Transverse colon (tissue), 3 donors: ENCODE measurements at regions not wholly inside any gene's neighbourhood (a gene's known extent, or its start where the extent isn't known, plus 50 kb on each side); places are given as distances from the start of the nearest gene placed in this dataset.

Experiments
- CTCF ChIP-seq, 5 experiments: fragments of 200-600 bp in 3 of 5; fragments of 450-650 bp in 2 of 5; sonication (generic) in 3 of 5; IDR thresholded peaks; 1 replicate in 2 of 5; 2 replicates in 3 of 5; pipeline ENCODE4 v1.5.1; 2016 to 2017; ENCODE audit warnings: antibody characterized with exemption in 5 of 5, inconsistent platforms in 3 of 5, mild to moderate bottlenecking in 2 of 5, moderate library complexity in 1 of 5
- EP300 ChIP-seq: sonication (generic); formaldehyde crosslinking; IDR thresholded peaks from one replicate; pipeline ENCODE4 v1.6.1; 2017; ENCODE audit warnings: antibody characterized with exemption, low read depth
- POLR2A ChIP-seq: fragments of 450-650 bp; IDR thresholded peaks from one replicate; pipeline ENCODE4 v1.6.1; 2016; ENCODE audit warnings: antibody characterized with exemption, mild to moderate bottlenecking, moderate library complexity

GRCh38 chr4:107299646-107300045, 263.5 kb upstream of the DKK2 start:
- no peak for TF ChIP-seq CTCF (IDR thresholded peaks at IDR 0.05)
- no peak for TF ChIP-seq POLR2A
- no peak for TF ChIP-seq EP300
